MG63 (cell line): ENCODE measurements at regions not wholly inside any gene's neighbourhood (a gene's known extent, or its start where the extent isn't known, plus 50 kb on each side); places are given as distances from the start of the nearest gene placed in this dataset.

ENCODE experiments used
- DNase-seq: peaks from one replicate; pipeline ENCODE4 v3.0.0-alpha.2; 2020
- H3K27me3 ChIP-seq: fragments of 250-450 bp; sonication (Bioruptor Pico); 2 replicates; pipeline ENCODE4 v1.5.1; 2020; ENCODE audit warnings: mild to moderate bottlenecking, moderate library complexity
- H3K36me3 ChIP-seq: fragments of 250-450 bp; sonication (Bioruptor Pico); 2 replicates; pipeline ENCODE4 v1.5.1; 2020; ENCODE audit warnings: mild to moderate bottlenecking, moderate library complexity
- H3K4me3 ChIP-seq: fragments of 250-450 bp; sonication (Bioruptor Pico); 2 replicates; pipeline ENCODE4 v1.5.1; 2020; ENCODE audit warnings: mild to moderate bottlenecking, moderate library complexity
- H3K9me3 ChIP-seq: fragments of 250-450 bp; sonication (Bioruptor Pico); 2 replicates; pipeline ENCODE4 v1.5.1; 2020; ENCODE audit warnings: mild to moderate bottlenecking, moderate library complexity

DNA sequence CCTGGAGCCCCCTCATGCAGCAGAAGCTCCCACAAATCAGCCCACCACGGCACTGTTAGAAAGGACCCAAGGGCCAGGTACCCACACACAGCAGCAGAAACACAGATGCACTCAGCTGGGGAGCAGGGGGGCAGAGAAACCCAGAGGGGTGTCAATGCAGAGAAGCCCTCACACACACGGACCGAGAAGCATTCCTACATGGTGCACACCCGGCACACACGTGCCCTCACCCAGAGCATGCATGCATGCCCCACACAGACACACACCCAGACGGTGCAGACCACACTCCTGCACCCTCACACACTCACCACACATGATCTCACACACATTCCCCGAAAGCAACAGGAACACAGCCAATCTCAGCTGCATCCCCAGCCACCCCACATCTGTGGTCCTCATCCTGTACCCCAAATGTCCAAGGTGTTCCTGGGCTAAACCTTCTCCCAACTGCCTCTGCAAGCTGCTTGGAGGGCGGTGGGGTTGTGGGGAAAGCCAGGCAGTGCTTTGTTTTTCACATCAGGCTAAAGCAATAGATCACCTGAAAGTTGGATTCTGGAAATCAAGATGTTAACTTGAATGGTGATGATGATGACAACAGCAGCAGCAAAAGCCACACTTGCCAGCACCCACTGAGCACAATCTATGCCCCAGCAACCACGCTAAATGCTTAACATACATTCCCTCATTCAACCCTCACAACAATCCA is 102.3 kb downstream of the ZFP36L2 start:
- no peaks in the 10 kb centered on the region for H3K27me3 ChIP-seq
- H3K4me3 ChIP-seq, result no peak overlapping the region
- DNase-seq, result no peak
- no peaks in the 10 kb centered on the region for H3K36me3 ChIP-seq
- H3K9me3 ChIP-seq, result no peaks in the 10 kb centered on the region

- Histone ChIP-seq H3K4me3 (no peak overlapping the region), H3K9me3 (no peaks in the 10 kb centered on the region), H3K27me3 (no peaks in the 10 kb centered on the region), H3K36me3 (no peaks in the 10 kb centered on the region)
- no peak for DNase-seq
Observed at GRCh38 chr2:43123486-43123885, 102.9 kb downstream of the ZFP36L2 start.

- H3K27me3 ChIP-seq, result no peaks in the 10 kb centered on the region
- H3K36me3 ChIP-seq, result no peaks in the 10 kb centered on the region
- no peaks in the 10 kb centered on the region for H3K9me3 ChIP-seq
- no peak overlapping the region for H3K4me3 ChIP-seq
- no peak for DNase-seq
Observed at GRCh38 chr2:43123028-43123427, 103.4 kb downstream of the ZFP36L2 start.

- Histone ChIP-seq H3K36me3 (no peaks in the 10 kb centered on the region), H3K27me3 (no peaks in the 10 kb centered on the region), H3K4me3 (no peak overlapping the region), H3K9me3 (no peaks in the 10 kb centered on the region)
- DNase-seq, result no peak
Observed at GRCh38 chr2:43121580-43122314, 104.7 kb downstream of the ZFP36L2 start.

GRCh38 chr2:43119303-43119702 is 107.1 kb downstream of the ZFP36L2 start:
- H3K4me3 ChIP-seq, result no peak overlapping the region
- DNase-seq, result no peak
- no peaks in the 10 kb centered on the region for H3K27me3 ChIP-seq
- no peaks in the 10 kb centered on the region for H3K36me3 ChIP-seq
- no peaks in the 10 kb centered on the region for H3K9me3 ChIP-seq

GRCh38 chr2:43117521-43118143 is 108.8 kb downstream of the ZFP36L2 start:
- Histone ChIP-seq H3K36me3 (no peaks in the 10 kb centered on the region), H3K4me3 (no peak overlapping the region), H3K9me3 (peaks cover 6% of the 10 kb centered on the region), H3K27me3 (no peaks in the 10 kb centered on the region)
- no peak for DNase-seq

DNA sequence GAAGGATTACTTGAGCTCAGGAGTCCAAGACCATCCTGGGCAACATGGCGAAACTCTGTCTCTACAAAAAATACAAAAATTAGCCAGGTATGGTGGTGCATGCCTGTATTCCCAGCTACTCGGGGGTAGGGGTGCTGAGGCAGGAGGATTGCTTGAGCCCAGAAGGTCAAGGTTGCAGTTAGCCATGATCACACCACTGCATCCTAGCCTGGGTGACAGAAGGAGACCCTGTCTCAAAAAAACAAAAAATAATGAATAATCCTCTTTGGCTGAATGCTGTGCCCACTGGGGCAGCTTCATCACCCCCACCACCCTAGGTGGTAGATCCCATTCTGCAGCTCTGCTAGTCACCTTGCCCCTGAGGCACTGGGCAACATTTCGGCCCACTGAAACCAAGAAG is 109.4 kb downstream of the ZFP36L2 start:
- Histone ChIP-seq H3K36me3 (no peaks in the 10 kb centered on the region), H3K9me3 (peaks cover 6% of the 10 kb centered on the region), H3K4me3 (no peak overlapping the region), H3K27me3 (no peaks in the 10 kb centered on the region)
- no peak for DNase-seq

GRCh38 chr2:43115881-43116280 is 110.5 kb downstream of the ZFP36L2 start:
- no peak overlapping the region for H3K4me3 ChIP-seq
- peaks cover 6% of the 10 kb centered on the region for H3K9me3 ChIP-seq
- H3K36me3 ChIP-seq, result no peaks in the 10 kb centered on the region
- DNase-seq, result no peak
- H3K27me3 ChIP-seq, result no peaks in the 10 kb centered on the region

GRCh38 chr2:43114210-43114609 is 112.2 kb downstream of the ZFP36L2 start:
- Histone ChIP-seq H3K27me3 (no peaks in the 10 kb centered on the region), H3K4me3 (no peak overlapping the region), H3K36me3 (no peaks in the 10 kb centered on the region), H3K9me3 (peaks cover 6% of the 10 kb centered on the region)
- no peak for DNase-seq

DNA sequence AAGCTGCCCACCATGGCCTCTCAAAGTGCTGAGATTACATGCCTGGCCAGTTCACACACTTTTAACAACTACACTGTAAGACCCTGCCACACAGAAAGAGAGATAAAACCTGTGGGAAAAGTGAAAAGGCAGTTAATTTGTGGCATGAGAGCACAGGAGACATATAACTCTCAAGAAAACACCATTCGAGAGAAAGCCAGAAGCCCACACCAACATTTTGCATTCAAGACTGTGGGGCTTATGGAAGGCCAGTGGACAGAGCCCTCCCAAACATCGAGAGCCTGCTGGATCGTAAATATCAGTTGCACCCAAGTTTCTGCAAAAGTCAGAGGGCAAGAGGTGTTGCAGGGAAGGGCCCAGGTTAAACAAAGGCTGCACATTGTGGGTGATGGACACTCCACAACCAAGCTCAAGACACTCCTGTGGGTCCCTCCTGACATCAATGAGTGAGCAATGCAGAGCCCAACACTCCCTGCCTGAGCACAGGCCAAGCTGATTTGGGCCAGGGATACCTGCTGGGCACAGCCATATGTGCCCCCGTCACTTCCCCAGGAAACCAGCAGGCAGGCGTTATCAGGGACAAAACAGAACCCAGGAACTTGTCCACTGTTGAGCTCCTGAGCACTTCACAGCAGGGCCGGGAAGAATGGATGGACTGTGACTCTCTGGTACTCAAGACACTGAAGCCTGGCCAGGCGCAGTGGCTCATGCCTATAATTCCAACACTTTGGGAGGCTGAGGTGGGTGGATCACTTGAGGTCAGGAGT is 114.4 kb downstream of the ZFP36L2 start:
- no peaks in the 10 kb centered on the region for H3K27me3 ChIP-seq
- H3K36me3 ChIP-seq, result no peaks in the 10 kb centered on the region
- H3K9me3 ChIP-seq, result peaks cover 6% of the 10 kb centered on the region
- no peak for DNase-seq
- H3K4me3 ChIP-seq, result no peak overlapping the region

DNA sequence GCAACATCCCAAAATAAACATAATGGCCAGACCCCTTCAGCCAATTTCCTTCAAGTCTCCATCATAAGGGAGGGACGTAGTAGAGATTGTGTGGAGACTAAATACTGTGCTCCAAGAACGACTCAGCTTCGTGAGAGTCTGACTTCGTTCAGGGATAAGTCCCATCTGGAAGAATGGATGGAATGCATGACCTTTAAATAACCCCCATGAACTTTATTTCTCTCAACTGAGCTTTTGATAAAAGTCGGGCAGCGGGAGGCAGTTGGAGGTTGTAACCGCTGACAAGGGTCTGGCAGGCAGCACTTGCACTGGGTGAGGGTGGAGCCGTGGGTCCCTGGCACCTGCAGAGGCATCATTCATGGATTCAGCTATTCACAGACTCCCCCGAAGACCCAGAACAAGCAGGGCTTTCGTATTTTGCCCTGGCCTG is 115.9 kb downstream of the ZFP36L2 start:
- no peaks in the 10 kb centered on the region for H3K36me3 ChIP-seq
- H3K9me3 ChIP-seq, result peaks cover 6% of the 10 kb centered on the region
- peak; percentile 89 for DNase-seq
- no peak overlapping the region for H3K4me3 ChIP-seq
- H3K27me3 ChIP-seq, result no peaks in the 10 kb centered on the region

- no peak for DNase-seq
- Histone ChIP-seq H3K9me3 (peaks cover 6% of the 10 kb centered on the region), H3K27me3 (no peaks in the 10 kb centered on the region), H3K4me3 (no peak overlapping the region), H3K36me3 (no peaks in the 10 kb centered on the region)
Observed at GRCh38 chr2:43109261-43109743, 117.1 kb downstream of the ZFP36L2 start.

DNA sequence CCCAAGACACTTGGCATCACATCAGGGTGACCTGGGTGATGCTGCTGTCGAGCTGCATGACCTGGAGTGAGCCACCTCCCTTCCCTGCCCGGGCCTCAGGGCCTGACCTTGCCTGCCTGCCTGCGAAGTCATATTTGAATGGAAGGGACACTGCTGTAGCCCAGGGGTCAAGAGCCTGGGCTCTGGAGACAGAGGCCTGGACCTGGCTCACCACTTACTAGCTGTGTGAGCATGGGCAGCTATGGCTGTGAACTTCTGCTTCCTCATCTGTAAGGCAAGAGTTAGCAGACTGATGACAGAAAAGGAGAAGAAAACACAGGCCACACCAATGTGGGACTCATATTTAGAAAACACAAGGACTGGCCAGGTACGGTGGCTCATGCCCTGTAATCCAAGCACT is 118.7 kb downstream of the ZFP36L2 start:
- Histone ChIP-seq H3K4me3 (no peak overlapping the region), H3K36me3 (no peaks in the 10 kb centered on the region), H3K27me3 (no peaks in the 10 kb centered on the region), H3K9me3 (peaks cover under 1% of the 10 kb centered on the region; the same call in 1 of the 2 replicates)
- no peak for DNase-seq

- Histone ChIP-seq H3K9me3 (no peaks in the 10 kb centered on the region; the same call in 1 of the 2 replicates), H3K36me3 (no peaks in the 10 kb centered on the region), H3K27me3 (no peaks in the 10 kb centered on the region), H3K4me3 (no peak overlapping the region)
- DNase-seq, result peak; percentile 80
Observed at GRCh38 chr2:43106559-43107527, 119.6 kb downstream of the ZFP36L2 start.

GRCh38 chr2:43105586-43106558 is 120.5 kb downstream of the ZFP36L2 start:
- peak; percentile 73 for DNase-seq
- H3K36me3 ChIP-seq, result no peaks in the 10 kb centered on the region
- H3K9me3 ChIP-seq, result no peaks in the 10 kb centered on the region; the same call in 1 of the 2 replicates
- H3K27me3 ChIP-seq, result no peaks in the 10 kb centered on the region
- H3K4me3 ChIP-seq, result no peak overlapping the region
